GM13976 (cell line): ENCODE measurements at regions not wholly inside any gene's neighbourhood (a gene's known extent, or its start where the extent isn't known, plus 50 kb on each side); places are given as distances from the start of the nearest gene placed in this dataset.
A peak's percentile ranks its signal among the peaks of the same experiment; 100 is the strongest.

Experiments used
- DNase-seq: peaks from one replicate; pipeline ENCODE4 v3.0.0; 2012; ENCODE audit warnings: low spot score
- in situ Hi-C: fragments of 300-500 bp; cut with MboI; formaldehyde crosslinking; loops from one replicate; pipeline ENCODE4 v1.12.0; 2022; ENCODE audit warnings: low sequenced_read_pairs, mixed read lengths, inconsistent platforms; ENCODE audit not compliant: unreplicated experiment
- TF ChIP-seq, protein P1 (sequence below): IDR thresholded peaks from 2 replicates; pipeline ENCODE4 v1.5.1; 2012; ENCODE audit warnings: borderline replicate concordance, mild to moderate bottlenecking; ENCODE audit not compliant: insufficient read depth; ENCODE audit errors: extremely low read depth, missing control alignments, control extremely low read depth

- TF ChIP-seq, protein P1, sequence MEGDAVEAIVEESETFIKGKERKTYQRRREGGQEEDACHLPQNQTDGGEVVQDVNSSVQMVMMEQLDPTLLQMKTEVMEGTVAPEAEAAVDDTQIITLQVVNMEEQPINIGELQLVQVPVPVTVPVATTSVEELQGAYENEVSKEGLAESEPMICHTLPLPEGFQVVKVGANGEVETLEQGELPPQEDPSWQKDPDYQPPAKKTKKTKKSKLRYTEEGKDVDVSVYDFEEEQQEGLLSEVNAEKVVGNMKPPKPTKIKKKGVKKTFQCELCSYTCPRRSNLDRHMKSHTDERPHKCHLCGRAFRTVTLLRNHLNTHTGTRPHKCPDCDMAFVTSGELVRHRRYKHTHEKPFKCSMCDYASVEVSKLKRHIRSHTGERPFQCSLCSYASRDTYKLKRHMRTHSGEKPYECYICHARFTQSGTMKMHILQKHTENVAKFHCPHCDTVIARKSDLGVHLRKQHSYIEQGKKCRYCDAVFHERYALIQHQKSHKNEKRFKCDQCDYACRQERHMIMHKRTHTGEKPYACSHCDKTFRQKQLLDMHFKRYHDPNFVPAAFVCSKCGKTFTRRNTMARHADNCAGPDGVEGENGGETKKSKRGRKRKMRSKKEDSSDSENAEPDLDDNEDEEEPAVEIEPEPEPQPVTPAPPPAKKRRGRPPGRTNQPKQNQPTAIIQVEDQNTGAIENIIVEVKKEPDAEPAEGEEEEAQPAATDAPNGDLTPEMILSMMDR = no peak
- peak; percentile 73 for DNase-seq
- in situ Hi-C loops = no loop called here
These were observed 63.7 kb downstream of the PRR18 start for GRCh38 chr6:166244353-166245045.

DNA sequence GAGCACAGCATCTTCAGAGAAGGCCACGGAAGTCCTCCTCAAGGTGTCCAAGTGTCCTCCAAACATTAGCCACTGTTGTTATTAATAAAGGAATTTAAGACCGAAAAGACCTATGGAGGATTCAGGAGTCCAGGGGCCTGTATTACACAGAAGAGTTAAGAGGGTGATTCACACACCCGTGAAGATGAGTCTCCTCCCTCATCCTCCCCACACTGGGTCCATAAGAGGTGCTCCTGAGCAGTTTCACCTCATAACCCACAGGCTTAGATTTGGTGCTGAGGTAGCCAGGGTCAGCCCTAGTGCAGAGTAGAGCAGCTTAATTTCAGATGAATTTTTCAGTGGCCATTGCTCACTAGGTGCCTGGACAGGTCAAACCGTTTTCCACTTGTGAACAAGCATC lies 65.3 kb downstream of the PRR18 start:
- TF ChIP-seq, protein P1 = no peak
- DNase-seq = no peak
- in situ Hi-C loops = no loop called here

DNA sequence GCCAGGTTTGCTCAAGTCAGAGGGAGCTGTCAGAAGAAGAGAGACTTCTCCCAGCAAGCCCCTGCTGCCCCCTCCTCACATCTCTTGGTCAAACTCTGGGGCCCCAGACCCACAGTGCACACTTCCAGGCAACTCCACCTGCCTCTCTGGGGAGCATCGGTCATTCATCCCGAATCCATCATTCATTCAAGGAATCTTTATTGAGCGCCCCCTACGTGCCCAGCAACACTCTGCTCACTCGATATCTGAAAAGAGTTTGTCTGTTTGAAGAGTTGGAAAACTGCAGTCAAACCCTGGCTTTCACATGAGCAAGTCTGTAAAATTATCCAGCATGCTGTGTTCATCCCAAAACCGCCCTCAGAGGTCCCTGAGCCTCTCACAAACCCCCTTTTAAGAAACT lies 66.2 kb downstream of the PRR18 start:
- DNase-seq = no peak
- in situ Hi-C loops = no loop called here
- TF ChIP-seq, protein P1 = no peak

DNA sequence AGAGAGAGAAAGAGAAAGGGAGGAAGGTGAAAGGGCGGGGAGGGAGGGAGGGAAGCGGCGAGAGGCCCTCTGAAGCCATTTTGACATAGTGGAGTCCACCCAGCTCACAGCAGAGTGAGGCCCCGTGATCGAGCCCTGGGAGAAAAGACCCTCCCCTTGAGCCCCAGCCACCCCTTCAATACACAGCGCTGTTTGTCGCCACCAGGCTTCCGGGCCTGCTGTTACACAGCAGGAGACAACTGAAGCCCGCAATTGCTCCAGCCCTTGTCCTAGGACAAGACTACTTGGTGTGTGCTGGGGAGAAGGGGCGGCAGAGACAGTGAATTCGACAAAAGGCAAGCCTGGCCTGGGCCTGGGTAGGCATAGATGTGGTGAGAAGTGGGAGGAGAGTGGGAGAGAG lies 67.3 kb downstream of the PRR18 start:
- TF ChIP-seq, protein P1 = no peak
- in situ Hi-C loops = no loop called here
- DNase-seq = no peak

GRCh38 chr6:166237617-166238016 lies 70.0 kb upstream of the TBXT start:
- in situ Hi-C loops = no loop called here
- TF ChIP-seq, protein P1 = no peak
- DNase-seq = no peak

GRCh38 chr6:166236596-166236995 lies 68.9 kb upstream of the TBXT start:
- in situ Hi-C loops = no loop called here
- DNase-seq = no peak
- TF ChIP-seq, protein P1 = no peak
